ENCODE measurements at regions not wholly inside any gene's neighbourhood (a gene's known extent, or its start where the extent isn't known, plus 50 kb on each side); places are given as distances from the start of the nearest gene placed in this dataset.

GRCh38 chr3:111428301-111428700 lies 113.7 kb upstream of the CD96 start:
- Histone ChIP-seq H3K27ac (ENCODE audit: low read length) (no peak overlapping the region), H3K4me3 (ENCODE audit: low read length) (no peak overlapping the region), H3K4me1 (ENCODE audit: control insufficient read depth, insufficient read depth, low read length) (no peaks in the 10 kb centered on the region), H3K27me3 (ENCODE audit: control insufficient read depth, insufficient read depth) (no peaks in the 10 kb centered on the region), H3K9me3 (ENCODE audit: control insufficient read depth, low read length) (no peaks in the 10 kb centered on the region)
- intact Hi-C loops (cut with DNase I) = no loop called here
- ATAC-seq (no peak), DNase-seq (no peak)

- H3K4me3 ChIP-seq (ENCODE audit: low read length) = no peak overlapping the region
- DNase-seq (no peak), ATAC-seq (no peak)
- no peaks in the 10 kb centered on the region for H3K4me1 ChIP-seq (ENCODE audit: control insufficient read depth, insufficient read depth, low read length)
- no peaks in the 10 kb centered on the region for H3K27me3 ChIP-seq (ENCODE audit: control insufficient read depth, insufficient read depth)
- no peaks in the 10 kb centered on the region for H3K9me3 ChIP-seq (ENCODE audit: control insufficient read depth, low read length)
- H3K27ac ChIP-seq (ENCODE audit: low read length) = no peak overlapping the region
- WGBS = 82% methylated on average over 3 of the region's 3 CpGs
- intact Hi-C loops (cut with DNase I) = no loop called here
These were observed 106.9 kb upstream of the CD96 start for GRCh38 chr3:111434941-111435622.

DNA sequence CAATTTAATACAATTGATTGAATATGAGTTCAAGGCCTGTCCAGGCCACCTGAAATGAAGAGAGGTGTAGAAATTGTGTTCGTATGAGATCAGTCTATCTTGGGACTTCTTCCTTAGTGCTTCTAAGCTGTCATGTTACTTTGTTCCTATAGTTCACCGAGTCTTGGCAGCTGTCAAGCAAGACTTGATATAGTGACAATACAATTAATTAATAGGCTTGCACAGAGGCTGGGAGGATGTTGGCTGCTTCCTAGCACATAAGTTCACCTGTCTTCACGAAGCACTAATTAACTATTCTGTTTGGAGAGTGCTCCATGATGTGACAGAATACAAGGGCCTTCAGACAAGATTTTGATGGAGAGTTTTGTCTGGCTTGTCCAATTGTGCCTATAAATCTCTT lies 103.7 kb upstream of the CD96 start:
- Histone ChIP-seq H3K27ac (ENCODE audit: low read length) (no peak overlapping the region), H3K4me3 (ENCODE audit: low read length) (no peak overlapping the region), H3K9me3 (ENCODE audit: control insufficient read depth, low read length) (no peaks in the 10 kb centered on the region), H3K27me3 (ENCODE audit: control insufficient read depth, insufficient read depth) (no peaks in the 10 kb centered on the region), H3K4me1 (ENCODE audit: control insufficient read depth, insufficient read depth, low read length) (no peaks in the 10 kb centered on the region)
- DNase-seq = no peak
- no peak for ATAC-seq
- intact Hi-C loops (cut with DNase I) = no loop called here
- 81% methylated on average over 3 of the region's 3 CpGs for WGBS

DNA sequence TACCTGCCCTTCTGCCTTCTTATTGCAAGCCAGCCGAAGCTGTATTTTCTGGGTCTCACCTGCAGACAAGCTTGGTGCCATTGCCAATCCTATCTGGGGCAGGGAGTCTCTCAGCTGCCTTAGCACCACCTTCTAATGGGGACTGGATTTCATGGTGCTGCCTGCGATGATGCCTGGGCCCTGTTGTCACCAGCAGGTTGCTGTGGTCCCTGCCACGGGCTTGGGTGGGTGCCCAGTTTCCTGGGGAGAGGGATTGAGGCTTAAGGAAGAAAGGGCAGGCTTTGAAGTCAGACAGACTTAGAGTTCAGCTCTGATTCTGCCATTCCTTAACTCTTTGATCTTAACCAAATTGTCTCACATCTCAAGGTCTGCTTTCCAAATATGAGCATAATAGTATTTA lies 87.4 kb upstream of the CD96 start:
- ATAC-seq (no peak), DNase-seq (no peak)
- Histone ChIP-seq H3K4me1 (ENCODE audit: control insufficient read depth, insufficient read depth, low read length) (no peaks in the 10 kb centered on the region), H3K27me3 (ENCODE audit: control insufficient read depth, insufficient read depth) (no peaks in the 10 kb centered on the region), H3K4me3 (ENCODE audit: low read length) (no peak overlapping the region), H3K9me3 (ENCODE audit: control insufficient read depth, low read length) (no peaks in the 10 kb centered on the region), H3K27ac (ENCODE audit: low read length) (no peak overlapping the region)
- 73% methylated on average over 3 of the region's 3 CpGs for WGBS
- intact Hi-C loops (cut with DNase I) = no loop called here

GRCh38 chr3:111465081-111465670 lies 76.8 kb upstream of the CD96 start:
- no peak overlapping the region for H3K4me3 ChIP-seq (ENCODE audit: low read length)
- no peak overlapping the region for H3K27ac ChIP-seq (ENCODE audit: low read length)
- no peaks in the 10 kb centered on the region for H3K9me3 ChIP-seq (ENCODE audit: control insufficient read depth, low read length)
- DNase-seq = no peak
- H3K4me1 ChIP-seq (ENCODE audit: control insufficient read depth, insufficient read depth, low read length) = no peaks in the 10 kb centered on the region
- ATAC-seq = no peak
- H3K27me3 ChIP-seq (ENCODE audit: control insufficient read depth, insufficient read depth) = no peaks in the 10 kb centered on the region
- intact Hi-C loops (cut with DNase I) = no loop called here
- 46% methylated on average over 2 of the region's 2 CpGs for WGBS

DNA sequence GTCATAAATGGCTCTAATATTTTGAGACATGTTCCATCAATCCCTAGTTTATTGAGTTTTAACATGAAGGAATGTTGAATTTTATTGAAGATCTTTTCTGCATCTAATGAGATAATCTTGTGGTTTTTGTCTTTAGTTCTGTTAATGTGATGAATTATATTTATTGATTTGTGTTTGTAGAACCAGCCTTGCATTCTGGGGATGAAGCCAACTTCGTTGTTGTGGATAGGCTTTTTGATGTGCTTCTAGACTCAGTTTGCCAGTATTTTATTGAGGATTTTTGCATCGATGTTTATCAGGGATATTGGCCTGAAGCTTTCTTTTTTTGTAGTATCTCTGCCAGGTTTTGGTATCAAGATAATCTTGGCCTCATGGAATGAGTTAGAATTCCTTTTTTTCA lies 72.0 kb upstream of the CD96 start:
- intact Hi-C loops (cut with DNase I) = no loop called here
- DNase-seq (no peak), ATAC-seq (no peak)
- Histone ChIP-seq H3K4me3 (ENCODE audit: low read length) (no peak overlapping the region), H3K27ac (ENCODE audit: low read length) (no peak overlapping the region), H3K27me3 (ENCODE audit: control insufficient read depth, insufficient read depth) (no peaks in the 10 kb centered on the region), H3K4me1 (ENCODE audit: control insufficient read depth, insufficient read depth, low read length) (no peaks in the 10 kb centered on the region), H3K9me3 (ENCODE audit: control insufficient read depth, low read length) (no peaks in the 10 kb centered on the region)
- WGBS = 77% methylated on average over 2 of the region's 2 CpGs

- H3K4me3 ChIP-seq (ENCODE audit: low read length) = no peak overlapping the region
- H3K9me3 ChIP-seq (ENCODE audit: control insufficient read depth, low read length) = no peaks in the 10 kb centered on the region
- ATAC-seq = no peak
- no peaks in the 10 kb centered on the region for H3K4me1 ChIP-seq (ENCODE audit: control insufficient read depth, insufficient read depth, low read length)
- DNase-seq = no peak
- H3K27me3 ChIP-seq (ENCODE audit: control insufficient read depth, insufficient read depth) = no peaks in the 10 kb centered on the region
- intact Hi-C loops (cut with DNase I) = no loop called here
- H3K27ac ChIP-seq (ENCODE audit: low read length) = no peak overlapping the region
- 79% methylated on average over 2 of the region's 2 CpGs for WGBS
These were observed 70.2 kb upstream of the CD96 start for GRCh38 chr3:111471831-111472230.

DNA sequence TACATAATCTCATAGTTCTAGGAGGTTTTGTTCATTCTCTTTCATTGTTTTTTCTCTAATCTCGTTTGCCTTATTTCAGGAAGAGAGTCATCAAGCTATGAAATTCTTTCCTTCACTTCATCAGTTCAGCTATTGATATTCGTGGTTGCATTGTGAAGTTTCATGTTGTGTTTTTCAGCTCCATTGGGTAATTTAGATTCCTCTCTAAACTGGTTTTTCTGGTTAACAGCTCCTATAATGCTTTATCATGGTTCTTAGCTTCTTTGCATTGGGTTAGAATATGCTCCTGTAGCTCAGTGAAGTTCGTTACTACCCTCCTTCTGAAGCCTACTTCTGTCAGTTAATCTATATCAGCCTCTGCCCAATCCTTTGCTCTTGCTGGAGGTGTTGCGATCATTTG lies 69.4 kb upstream of the CD96 start:
- DNase-seq = no peak
- no peak overlapping the region for H3K27ac ChIP-seq (ENCODE audit: low read length)
- no peak overlapping the region for H3K4me3 ChIP-seq (ENCODE audit: low read length)
- intact Hi-C loops (cut with DNase I) = no loop called here
- no peaks in the 10 kb centered on the region for H3K9me3 ChIP-seq (ENCODE audit: control insufficient read depth, low read length)
- no peaks in the 10 kb centered on the region for H3K4me1 ChIP-seq (ENCODE audit: control insufficient read depth, insufficient read depth, low read length)
- H3K27me3 ChIP-seq (ENCODE audit: control insufficient read depth, insufficient read depth) = no peaks in the 10 kb centered on the region
- WGBS = 65% methylated on average over 4 of the region's 4 CpGs
- no peak for ATAC-seq

DNA sequence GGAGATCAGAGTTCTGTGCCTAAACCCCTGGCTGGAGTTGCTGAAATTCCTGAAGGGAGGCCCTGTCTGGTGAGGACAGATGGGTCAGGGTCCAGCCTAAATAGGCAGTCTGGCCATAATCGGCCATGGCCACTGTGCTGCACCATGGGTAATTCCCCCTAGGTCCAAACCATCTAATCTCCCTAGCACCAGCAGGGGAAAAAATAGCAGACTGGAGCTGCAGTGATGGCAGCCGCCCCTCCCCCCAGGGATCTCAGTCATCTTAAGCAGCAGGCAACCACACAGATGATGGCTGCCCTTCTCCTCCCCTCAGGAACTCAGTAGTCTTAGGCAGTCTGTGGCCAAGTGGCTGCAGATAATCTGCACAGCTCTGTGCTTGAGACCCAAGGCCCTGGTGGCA lies 68.4 kb upstream of the CD96 start:
- no peaks in the 10 kb centered on the region for H3K27me3 ChIP-seq (ENCODE audit: control insufficient read depth, insufficient read depth)
- DNase-seq (no peak), ATAC-seq (no peak)
- WGBS = 70% methylated on average over 2 of the region's 2 CpGs
- no peak overlapping the region for H3K4me3 ChIP-seq (ENCODE audit: low read length)
- H3K27ac ChIP-seq (ENCODE audit: low read length) = no peak overlapping the region
- no peaks in the 10 kb centered on the region for H3K4me1 ChIP-seq (ENCODE audit: control insufficient read depth, insufficient read depth, low read length)
- intact Hi-C loops (cut with DNase I) = no loop called here
- H3K9me3 ChIP-seq (ENCODE audit: control insufficient read depth, low read length) = no peaks in the 10 kb centered on the region

GRCh38 chr3:111476701-111477100 lies 65.3 kb upstream of the CD96 start:
- Histone ChIP-seq H3K27ac (ENCODE audit: low read length) (no peak overlapping the region), H3K27me3 (ENCODE audit: control insufficient read depth, insufficient read depth) (no peaks in the 10 kb centered on the region), H3K9me3 (ENCODE audit: control insufficient read depth, low read length) (no peaks in the 10 kb centered on the region), H3K4me1 (ENCODE audit: control insufficient read depth, insufficient read depth, low read length) (no peaks in the 10 kb centered on the region), H3K4me3 (ENCODE audit: low read length) (no peak overlapping the region)
- 59% methylated on average over 3 of the region's 3 CpGs for WGBS
- intact Hi-C loops (cut with DNase I) = no loop called here
- DNase-seq (no peak), ATAC-seq (no peak)

DNA sequence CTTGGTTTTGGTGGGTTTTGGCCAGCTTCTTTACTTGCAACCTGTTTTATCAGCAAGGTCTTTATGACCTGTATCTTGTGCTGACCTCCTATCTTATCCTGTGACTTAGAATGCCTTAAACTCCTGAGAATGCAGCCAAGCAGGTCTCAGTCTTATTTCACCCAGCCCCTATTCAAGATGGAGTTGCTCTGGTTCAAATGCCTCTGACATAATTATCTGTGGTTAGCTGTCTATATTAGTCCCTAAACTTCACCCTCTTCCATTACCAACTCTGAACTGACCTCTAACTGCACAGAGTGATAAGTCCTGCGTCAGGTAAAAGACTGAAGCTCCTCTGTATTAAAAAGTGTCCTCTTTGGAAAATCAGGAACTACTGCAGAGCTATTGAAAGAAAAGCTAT lies 61.9 kb upstream of the CD96 start:
- intact Hi-C loops (cut with DNase I) = no loop called here
- H3K9me3 ChIP-seq (ENCODE audit: control insufficient read depth, low read length) = no peaks in the 10 kb centered on the region
- WGBS = 76% methylated on average over 1 of the region's 1 CpG
- H3K4me3 ChIP-seq (ENCODE audit: low read length) = no peak overlapping the region
- H3K27me3 ChIP-seq (ENCODE audit: control insufficient read depth, insufficient read depth) = no peaks in the 10 kb centered on the region
- ATAC-seq = no peak
- no peak for DNase-seq
- no peaks in the 10 kb centered on the region for H3K4me1 ChIP-seq (ENCODE audit: control insufficient read depth, insufficient read depth, low read length)
- no peak overlapping the region for H3K27ac ChIP-seq (ENCODE audit: low read length)

DNA sequence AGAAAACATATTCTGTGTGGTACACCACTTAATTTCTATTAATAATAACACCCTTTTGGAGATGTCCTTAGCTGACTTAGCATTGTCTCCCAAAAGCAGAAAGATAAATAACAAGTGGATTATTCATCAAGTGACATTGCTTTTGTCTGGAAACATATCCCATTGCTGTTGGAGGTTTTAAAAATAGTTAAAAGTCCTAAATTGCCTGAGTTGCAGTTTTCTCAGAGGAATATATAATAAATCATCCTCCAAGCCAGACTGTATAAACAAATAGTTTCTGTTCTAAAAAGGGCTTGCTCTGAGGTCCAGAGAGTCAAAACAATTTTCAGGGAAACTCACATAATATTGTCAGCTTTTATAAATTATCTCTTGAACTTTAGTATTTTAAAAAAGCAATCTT lies 60.4 kb upstream of the CD96 start:
- Histone ChIP-seq H3K27ac (ENCODE audit: low read length) (no peak overlapping the region), H3K9me3 (ENCODE audit: control insufficient read depth, low read length) (no peaks in the 10 kb centered on the region), H3K27me3 (ENCODE audit: control insufficient read depth, insufficient read depth) (no peaks in the 10 kb centered on the region), H3K4me1 (ENCODE audit: control insufficient read depth, insufficient read depth, low read length) (no peaks in the 10 kb centered on the region), H3K4me3 (ENCODE audit: low read length) (no peak overlapping the region)
- intact Hi-C loops (cut with DNase I) = no loop called here
- DNase-seq (no peak), ATAC-seq (no peak)
